SK-N-SH treated with all-trans-retinoic acid at 6 μM for 48 hours (cell line): ENCODE measurements at regions not wholly inside any gene's neighbourhood (a gene's known extent, or its start where the extent isn't known, plus 50 kb on each side); places are given as distances from the start of the nearest gene placed in this dataset.
"Not testable (repeated sequence)": the region's sequence is repeated elsewhere in the genome, so short reads cannot be mapped to it uniquely, and the experiment has no call there.

Experiments used
- ATAC-seq: fragments of 200-7000 bp; cut with Tn5 transposase; 3 replicates; pipeline ENCODE4 v1.9.1; 2020; ENCODE audit warnings: mild to moderate bottlenecking, moderate library complexity
- ARNTL ChIP-seq: fragments of 450-650 bp; formaldehyde crosslinking; IDR thresholded peaks from 2 replicates; pipeline ENCODE4 v1.5.0; 2020; ENCODE audit warnings: low read depth, mild to moderate bottlenecking, moderate library complexity, borderline replicate concordance
- BACH2 ChIP-seq: fragments of 250-450 bp; sonication (Bioruptor Pico); IDR thresholded peaks from 2 replicates; pipeline ENCODE4 v1.9.0; 2021; ENCODE audit warnings: mild to moderate bottlenecking, borderline replicate concordance
- CSDC2 ChIP-seq: fragments of 250-450 bp; sonication (Bioruptor Pico); IDR thresholded peaks from 2 replicates; pipeline ENCODE4 v1.5.0; 2020; ENCODE audit warnings: mild to moderate bottlenecking, moderate library complexity
- ESRRG ChIP-seq: fragments of 250-450 bp; sonication (Bioruptor Pico); IDR thresholded peaks from 2 replicates; pipeline ENCODE4 v1.6.1; 2021; ENCODE audit warnings: mild to moderate bottlenecking
- GLIS3 ChIP-seq: fragments of 250-450 bp; sonication (Bioruptor Pico); IDR thresholded peaks from 2 replicates; pipeline ENCODE4 v1.5.0; 2020; ENCODE audit warnings: mild to moderate bottlenecking, moderate library complexity
- ISL1 ChIP-seq: fragments of 250-450 bp; sonication (Bioruptor Pico); IDR thresholded peaks from 2 replicates; pipeline ENCODE4 v2.1.2; 2022; ENCODE audit warnings: mild to moderate bottlenecking, moderate library complexity
- OSR1 ChIP-seq: fragments of 250-450 bp; sonication (Bioruptor Pico); IDR thresholded peaks from 2 replicates; pipeline ENCODE4 v1.8.0; 2022; ENCODE audit warnings: moderate library complexity, mild to moderate bottlenecking, inconsistent platforms
- PPARA ChIP-seq: fragments of 250-450 bp; sonication (Bioruptor Pico); IDR thresholded peaks from 2 replicates; pipeline ENCODE4 v1.5.0; 2020; ENCODE audit warnings: mild to moderate bottlenecking, borderline replicate concordance
- RARB ChIP-seq: fragments of 250-450 bp; sonication (Bioruptor Pico); IDR thresholded peaks from 2 replicates; pipeline ENCODE4 v1.8.0; 2021; ENCODE audit warnings: mild to moderate bottlenecking, moderate library complexity
- SNAI2 ChIP-seq: fragments of 250-450 bp; sonication (Bioruptor Pico); IDR thresholded peaks from 2 replicates; pipeline ENCODE4 v1.5.0; 2020; ENCODE audit warnings: mild to moderate bottlenecking, moderate library complexity
- TCF4 ChIP-seq: fragments of 250-450 bp; sonication (Bioruptor Pico); IDR thresholded peaks from 2 replicates; pipeline ENCODE4 v1.8.0; 2021; ENCODE audit warnings: mild to moderate bottlenecking, moderate library complexity, borderline replicate concordance
- TOX ChIP-seq: fragments of 250-450 bp; sonication (Bioruptor Pico); IDR thresholded peaks from 2 replicates; pipeline ENCODE4 v1.8.0; 2021; ENCODE audit warnings: mild to moderate bottlenecking, moderate library complexity, borderline replicate concordance
- ZC3H10 ChIP-seq: fragments of 250-450 bp; sonication (Bioruptor Pico); IDR thresholded peaks from 2 replicates; pipeline ENCODE4 v1.5.1; 2021; ENCODE audit warnings: mild to moderate bottlenecking, moderate library complexity
- ZFP3 ChIP-seq: fragments of 250-450 bp; sonication (Bioruptor Pico); IDR thresholded peaks from 2 replicates; pipeline ENCODE4 v1.5.0; 2020; ENCODE audit warnings: mild to moderate bottlenecking, moderate library complexity
- ZFP30 ChIP-seq: fragments of 450-650 bp; formaldehyde crosslinking; IDR thresholded peaks from 2 replicates; pipeline ENCODE4 v1.5.0; 2022; ENCODE audit warnings: mild to moderate bottlenecking, moderate library complexity
- ZNF565 ChIP-seq: fragments of 450-650 bp; formaldehyde crosslinking; conservative IDR thresholded peaks from 2 replicates; pipeline ENCODE4 v1.5.0; 2020; ENCODE audit warnings: low read depth, mild to moderate bottlenecking, moderate library complexity
- ZNF70 ChIP-seq: fragments of 450-650 bp; formaldehyde crosslinking; IDR thresholded peaks from 2 replicates; pipeline ENCODE4 v1.5.0; 2020; ENCODE audit warnings: mild to moderate bottlenecking, moderate library complexity
- ZNF8 ChIP-seq: fragments of 450-650 bp; formaldehyde crosslinking; IDR thresholded peaks from 2 replicates; pipeline ENCODE4 v1.5.0; 2020; ENCODE audit warnings: mild to moderate bottlenecking, moderate library complexity
- TF ChIP-seq, protein P1 (sequence below): fragments of 250-450 bp; sonication (Bioruptor Pico); IDR thresholded peaks from 2 replicates; pipeline ENCODE4 v1.8.0; 2021; ENCODE audit warnings: low read depth, mild to moderate bottlenecking, moderate library complexity, borderline replicate concordance
- TF ChIP-seq, protein P2 (sequence below): fragments of 250-450 bp; sonication (Bioruptor Pico); IDR thresholded peaks from 2 replicates; pipeline ENCODE4 v1.8.0; 2020; ENCODE audit warnings: mild to moderate bottlenecking, moderate library complexity, borderline replicate concordance
- TF ChIP-seq, protein P3 (sequence below): fragments of 250-450 bp; sonication (Bioruptor Pico); IDR thresholded peaks from 2 replicates; pipeline ENCODE4 v1.5.0; 2020; ENCODE audit warnings: mild to moderate bottlenecking, moderate library complexity
- TF ChIP-seq, protein P4 (sequence below): fragments of 250-450 bp; sonication (Bioruptor Pico); IDR thresholded peaks from 2 replicates; pipeline ENCODE4 v1.5.1; 2021; ENCODE audit warnings: mild to moderate bottlenecking, moderate library complexity

DNA sequence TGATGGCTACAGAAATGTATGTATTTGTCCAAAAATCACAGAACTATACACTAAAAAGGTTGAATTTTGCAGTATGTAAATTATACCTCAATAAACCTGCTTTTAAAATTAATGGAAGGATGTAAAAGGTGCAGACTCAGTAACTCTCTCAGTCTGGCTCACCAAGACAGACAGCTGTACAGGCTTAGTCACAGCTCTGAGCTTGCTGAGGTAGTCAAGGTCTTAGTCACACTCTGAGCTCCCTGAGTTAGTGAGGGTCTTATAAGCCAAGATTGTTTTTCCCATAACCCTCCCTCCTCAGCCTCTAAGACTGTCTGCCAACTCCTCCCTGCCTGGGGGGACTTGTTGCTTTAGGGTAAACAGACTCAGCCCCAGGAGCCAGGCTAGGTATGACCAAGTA lies 59.3 kb upstream of the IZUMO1R start:
- ATAC-seq, result no peak
- TF ChIP-seq, protein P1, sequence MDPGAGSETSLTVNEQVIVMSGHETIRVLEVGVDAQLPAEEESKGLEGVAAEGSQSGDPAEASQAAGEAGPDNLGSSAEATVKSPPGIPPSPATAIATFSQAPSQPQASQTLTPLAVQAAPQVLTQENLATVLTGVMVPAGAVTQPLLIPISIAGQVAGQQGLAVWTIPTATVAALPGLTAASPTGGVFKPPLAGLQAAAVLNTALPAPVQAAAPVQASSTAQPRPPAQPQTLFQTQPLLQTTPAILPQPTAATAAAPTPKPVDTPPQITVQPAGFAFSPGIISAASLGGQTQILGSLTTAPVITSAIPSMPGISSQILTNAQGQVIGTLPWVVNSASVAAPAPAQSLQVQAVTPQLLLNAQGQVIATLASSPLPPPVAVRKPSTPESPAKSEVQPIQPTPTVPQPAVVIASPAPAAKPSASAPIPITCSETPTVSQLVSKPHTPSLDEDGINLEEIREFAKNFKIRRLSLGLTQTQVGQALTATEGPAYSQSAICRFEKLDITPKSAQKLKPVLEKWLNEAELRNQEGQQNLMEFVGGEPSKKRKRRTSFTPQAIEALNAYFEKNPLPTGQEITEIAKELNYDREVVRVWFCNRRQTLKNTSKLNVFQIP, result no peak
- TF ChIP-seq CSDC2 (CRISPR knock-in tag) (no peak), RARB (CRISPR knock-in tag) (no peak), GLIS3 (no peak), BACH2 (no peak), ZNF70 (CRISPR knock-in tag) (no peak), TOX (CRISPR knock-in tag) (no peak), OSR1 (CRISPR knock-in tag) (no peak), ZFP30 (CRISPR knock-in tag) (no peak), ESRRG (CRISPR knock-in tag) (no peak), ZNF8 (CRISPR knock-in tag) (no peak), ZC3H10 (CRISPR knock-in tag) (no peak), PPARA (CRISPR knock-in tag) (no peak)
- TF ChIP-seq, protein P2, sequence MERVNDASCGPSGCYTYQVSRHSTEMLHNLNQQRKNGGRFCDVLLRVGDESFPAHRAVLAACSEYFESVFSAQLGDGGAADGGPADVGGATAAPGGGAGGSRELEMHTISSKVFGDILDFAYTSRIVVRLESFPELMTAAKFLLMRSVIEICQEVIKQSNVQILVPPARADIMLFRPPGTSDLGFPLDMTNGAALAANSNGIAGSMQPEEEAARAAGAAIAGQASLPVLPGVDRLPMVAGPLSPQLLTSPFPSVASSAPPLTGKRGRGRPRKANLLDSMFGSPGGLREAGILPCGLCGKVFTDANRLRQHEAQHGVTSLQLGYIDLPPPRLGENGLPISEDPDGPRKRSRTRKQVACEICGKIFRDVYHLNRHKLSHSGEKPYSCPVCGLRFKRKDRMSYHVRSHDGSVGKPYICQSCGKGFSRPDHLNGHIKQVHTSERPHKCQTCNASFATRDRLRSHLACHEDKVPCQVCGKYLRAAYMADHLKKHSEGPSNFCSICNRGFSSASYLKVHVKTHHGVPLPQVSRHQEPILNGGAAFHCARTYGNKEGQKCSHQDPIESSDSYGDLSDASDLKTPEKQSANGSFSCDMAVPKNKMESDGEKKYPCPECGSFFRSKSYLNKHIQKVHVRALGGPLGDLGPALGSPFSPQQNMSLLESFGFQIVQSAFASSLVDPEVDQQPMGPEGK, result no peak
- TF ChIP-seq, protein P3, sequence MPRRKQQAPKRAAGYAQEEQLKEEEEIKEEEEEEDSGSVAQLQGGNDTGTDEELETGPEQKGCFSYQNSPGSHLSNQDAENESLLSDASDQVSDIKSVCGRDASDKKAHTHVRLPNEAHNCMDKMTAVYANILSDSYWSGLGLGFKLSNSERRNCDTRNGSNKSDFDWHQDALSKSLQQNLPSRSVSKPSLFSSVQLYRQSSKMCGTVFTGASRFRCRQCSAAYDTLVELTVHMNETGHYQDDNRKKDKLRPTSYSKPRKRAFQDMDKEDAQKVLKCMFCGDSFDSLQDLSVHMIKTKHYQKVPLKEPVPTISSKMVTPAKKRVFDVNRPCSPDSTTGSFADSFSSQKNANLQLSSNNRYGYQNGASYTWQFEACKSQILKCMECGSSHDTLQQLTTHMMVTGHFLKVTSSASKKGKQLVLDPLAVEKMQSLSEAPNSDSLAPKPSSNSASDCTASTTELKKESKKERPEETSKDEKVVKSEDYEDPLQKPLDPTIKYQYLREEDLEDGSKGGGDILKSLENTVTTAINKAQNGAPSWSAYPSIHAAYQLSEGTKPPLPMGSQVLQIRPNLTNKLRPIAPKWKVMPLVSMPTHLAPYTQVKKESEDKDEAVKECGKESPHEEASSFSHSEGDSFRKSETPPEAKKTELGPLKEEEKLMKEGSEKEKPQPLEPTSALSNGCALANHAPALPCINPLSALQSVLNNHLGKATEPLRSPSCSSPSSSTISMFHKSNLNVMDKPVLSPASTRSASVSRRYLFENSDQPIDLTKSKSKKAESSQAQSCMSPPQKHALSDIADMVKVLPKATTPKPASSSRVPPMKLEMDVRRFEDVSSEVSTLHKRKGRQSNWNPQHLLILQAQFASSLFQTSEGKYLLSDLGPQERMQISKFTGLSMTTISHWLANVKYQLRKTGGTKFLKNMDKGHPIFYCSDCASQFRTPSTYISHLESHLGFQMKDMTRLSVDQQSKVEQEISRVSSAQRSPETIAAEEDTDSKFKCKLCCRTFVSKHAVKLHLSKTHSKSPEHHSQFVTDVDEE (CRISPR knock-in tag), result no peak
- TF ChIP-seq, protein P4, sequence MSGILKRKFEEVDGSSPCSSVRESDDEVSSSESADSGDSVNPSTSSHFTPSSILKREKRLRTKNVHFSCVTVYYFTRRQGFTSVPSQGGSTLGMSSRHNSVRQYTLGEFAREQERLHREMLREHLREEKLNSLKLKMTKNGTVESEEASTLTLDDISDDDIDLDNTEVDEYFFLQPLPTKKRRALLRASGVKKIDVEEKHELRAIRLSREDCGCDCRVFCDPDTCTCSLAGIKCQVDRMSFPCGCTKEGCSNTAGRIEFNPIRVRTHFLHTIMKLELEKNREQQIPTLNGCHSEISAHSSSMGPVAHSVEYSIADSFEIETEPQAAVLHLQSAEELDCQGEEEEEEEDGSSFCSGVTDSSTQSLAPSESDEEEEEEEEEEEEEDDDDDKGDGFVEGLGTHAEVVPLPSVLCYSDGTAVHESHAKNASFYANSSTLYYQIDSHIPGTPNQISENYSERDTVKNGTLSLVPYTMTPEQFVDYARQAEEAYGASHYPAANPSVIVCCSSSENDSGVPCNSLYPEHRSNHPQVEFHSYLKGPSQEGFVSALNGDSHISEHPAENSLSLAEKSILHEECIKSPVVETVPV (CRISPR knock-in tag), result no peak

DNA sequence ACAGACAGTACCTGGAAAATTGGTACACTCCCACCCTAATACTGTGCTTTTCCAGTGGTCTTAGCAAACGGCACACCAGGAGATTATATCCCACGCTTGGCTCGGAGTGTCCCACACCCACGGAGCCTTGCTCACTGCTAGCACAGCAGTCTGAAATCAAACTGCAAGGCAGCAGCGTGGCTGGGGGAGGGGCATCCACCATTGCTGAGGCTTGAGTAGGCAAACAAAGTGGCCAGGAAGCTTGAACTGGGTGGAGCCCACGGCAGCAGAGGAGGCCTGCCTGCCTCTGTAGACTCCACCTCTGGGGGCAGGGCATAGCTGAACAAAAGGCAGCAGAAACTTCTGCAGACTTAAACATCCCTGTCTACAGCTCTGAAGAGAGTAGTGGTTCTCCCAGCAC lies 56.1 kb upstream of the IZUMO1R start:
- ATAC-seq, result not testable (repeated sequence)

DNA sequence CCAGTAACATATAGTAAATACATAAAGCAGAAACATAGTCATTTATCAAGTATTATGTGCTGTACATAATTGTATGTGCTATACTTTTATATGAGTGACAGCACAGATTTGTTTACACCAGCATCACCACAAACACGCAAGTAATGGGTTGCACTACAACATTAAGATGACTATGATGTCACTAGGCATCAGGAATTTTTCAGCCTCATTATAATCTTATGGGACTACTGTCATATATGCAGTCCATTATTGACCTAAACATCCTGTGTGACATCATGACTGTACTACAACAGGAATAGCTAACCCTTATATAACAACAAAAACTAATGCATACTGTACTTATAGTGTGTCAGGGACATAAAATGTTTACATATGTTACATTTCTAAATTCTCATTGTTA lies 50.2 kb upstream of the IZUMO1R start:
- no peak for TF ChIP-seq ZNF8 (CRISPR knock-in tag)
- no peak for TF ChIP-seq OSR1 (CRISPR knock-in tag)
- TF ChIP-seq GLIS3, result no peak
- no peak for TF ChIP-seq ARNTL (CRISPR knock-in tag)
- TF ChIP-seq, protein P2, result no peak
- TF ChIP-seq, protein P4 (CRISPR knock-in tag), result no peak
- no peak for TF ChIP-seq ESRRG (CRISPR knock-in tag)
- TF ChIP-seq SNAI2, result no peak
- TF ChIP-seq ZC3H10 (CRISPR knock-in tag), result no peak
- TF ChIP-seq ZNF70 (CRISPR knock-in tag), result no peak
- TF ChIP-seq BACH2, result no peak
- TF ChIP-seq ZFP3 (CRISPR knock-in tag), result no peak
- no peak for TF ChIP-seq RARB (CRISPR knock-in tag)
- no peak for TF ChIP-seq TCF4 (CRISPR knock-in tag)
- no peak for TF ChIP-seq ZFP30 (CRISPR knock-in tag)
- TF ChIP-seq ISL1 (CRISPR knock-in tag), result no peak
- no peak for TF ChIP-seq ZNF565 (CRISPR knock-in tag)
- TF ChIP-seq, all 23 proteins: peak for 0
- ATAC-seq, result no peak
